B cell (primary cell): ENCODE measurements at regions not wholly inside any gene's neighbourhood (a gene's known extent, or its start where the extent isn't known, plus 50 kb on each side); places are given as distances from the start of the nearest gene placed in this dataset.

Experiments
- ATAC-seq: fragments of 200-7000 bp; cut with Tn5 transposase; one replicate; pipeline ENCODE4 v1.10.0; 2021; ENCODE audit warnings: low read depth, mild to moderate bottlenecking, moderate number of reproducible peaks, moderate library complexity
- CTCF ChIA-PET: fragments of 350-600 bp; sonication (Branson Sonifier 250); formaldehyde crosslinking; loops from one replicate; lab custom pipeline; 2021; ENCODE audit warnings: antibody characterized with exemption, inconsistent platforms; lab: Charles Lee
- POLR2A ChIA-PET: fragments of 350-600 bp; sonication (Branson Sonifier 250); formaldehyde crosslinking; loops from one replicate; lab custom pipeline; 2021; ENCODE audit warnings: antibody characterized with exemption; lab: Charles Lee
- DNase-seq: peaks from one replicate; pipeline ENCODE4 v3.0.0; 2013
- H2AFZ ChIP-seq: 2 replicates; pipeline ENCODE4 v1.6.1; 2012; ENCODE audit warnings: mild to moderate bottlenecking, low read depth, low read length; ENCODE audit not compliant: insufficient read depth, poor library complexity, severe bottlenecking
- H3K27ac ChIP-seq, 2 donors: 1 replicate in 1 of 2; 2 replicates in 1 of 2; pipeline ENCODE4 v1.5.1; 2012 to 2013; ENCODE audit warnings: low read length in 2 of 2, mild to moderate bottlenecking in 2 of 2, moderate library complexity in 1 of 2
- H3K27me3 ChIP-seq, 4 experiments: fragments of 200-600 bp in 1 of 4; sonication (generic) in 1 of 4; replicated peaks in 1 of 4; 1 replicate in 2 of 4; 2 replicates in 2 of 4; pipeline versions ENCODE4 v1.6.1 to v1.7.0; 2013 to 2016; ENCODE audit warnings: low read length in 3 of 4, mild to moderate bottlenecking in 2 of 4, mixed read lengths in 1 of 4, moderate library complexity in 1 of 4; ENCODE audit not compliant: insufficient read depth in 4 of 4, control insufficient read depth in 3 of 4; ENCODE audit errors: control extremely low read depth in 1 of 4
- H3K36me3 ChIP-seq, 2 experiments: replicated peaks in 1 of 2; 1 replicate in 1 of 2; 2 replicates in 1 of 2; pipeline versions ENCODE4 v1.6.1 to v1.7.1; 2013; ENCODE audit warnings: low read length in 1 of 2; ENCODE audit not compliant: insufficient read depth in 2 of 2, control insufficient read depth in 1 of 2; ENCODE audit errors: control extremely low read depth in 1 of 2, extremely low read depth in 1 of 2
- H3K4me1 ChIP-seq, 2 donors: fragments of 200-600 bp in 1 of 2; sonication (generic) in 1 of 2; 1 replicate in 1 of 2; 2 replicates in 1 of 2; pipeline versions ENCODE4 v1.5.1 to v1.6.1; 2013 to 2017; ENCODE audit warnings: low read length in 2 of 2; ENCODE audit not compliant: control insufficient read depth in 2 of 2, insufficient read depth in 2 of 2
- H3K4me2 ChIP-seq: replicated peaks from 2 replicates; pipeline ENCODE3; 2012; ENCODE audit warnings: mild to moderate bottlenecking, low read depth, low read length; ENCODE audit not compliant: poor library complexity, severe bottlenecking
- H3K4me3 ChIP-seq, 5 experiments: fragments of 200-600 bp in 1 of 5; sonication (generic) in 1 of 5; 1 replicate in 3 of 5; 2 replicates in 2 of 5; pipeline versions ENCODE4 v1.5.1 to v1.7.0; 2011 to 2016; ENCODE audit warnings: low read length in 4 of 5, mild to moderate bottlenecking in 4 of 5, low read depth in 2 of 5, control low read depth in 1 of 5, moderate library complexity in 1 of 5; ENCODE audit not compliant: insufficient read depth in 1 of 5; ENCODE audit errors: control extremely low read depth in 1 of 5, extremely low read depth in 1 of 5
- H3K79me2 ChIP-seq: fragments of 200-600 bp; sonication (generic); one replicate; pipeline ENCODE4 v1.6.0; 2016; ENCODE audit warnings: low read length; ENCODE audit not compliant: control insufficient read depth, insufficient read depth
- H3K9ac ChIP-seq: fragments of 200-600 bp; sonication (generic); 2 replicates; pipeline ENCODE4 v1.6.1; 2017; ENCODE audit warnings: mild to moderate bottlenecking, low read length, moderate library complexity
- H3K9me3 ChIP-seq, 3 donors: one replicate each; pipeline versions ENCODE4 v1.6.1 to v1.7.1; 2013; ENCODE audit warnings: low read length in 2 of 3; ENCODE audit not compliant: control insufficient read depth in 2 of 3, insufficient read depth in 1 of 3; ENCODE audit errors: control extremely low read depth in 1 of 3
- H4K20me1 ChIP-seq: 2 replicates; pipeline ENCODE4 v1.6.0; 2012; ENCODE audit warnings: mild to moderate bottlenecking, low read length; ENCODE audit not compliant: insufficient read depth, control insufficient read depth, poor library complexity, severe bottlenecking
- H3K27ac Mint-ChIP-seq: one replicate; pipeline ENCODE4 v1.8.0; 2021; ENCODE audit warnings: mixed read lengths
- H3K27me3 Mint-ChIP-seq: one replicate; pipeline ENCODE4 v1.8.0; 2021; ENCODE audit warnings: mixed read lengths
- H3K4me1 Mint-ChIP-seq: one replicate; pipeline ENCODE4 v1.8.0; 2021; ENCODE audit warnings: mixed read lengths
- H3K4me3 Mint-ChIP-seq: one replicate; pipeline ENCODE4 v1.8.0; 2021; ENCODE audit warnings: mixed read lengths
- H3K9me3 Mint-ChIP-seq: one replicate; pipeline ENCODE4 v1.8.0; 2022; ENCODE audit warnings: mixed read lengths; ENCODE audit not compliant: insufficient read depth
- EZH2 ChIP-seq: IDR thresholded peaks from 2 replicates; pipeline ENCODE4 v1.6.1; 2012; ENCODE audit warnings: borderline replicate concordance, low read depth, mild to moderate bottlenecking, moderate library complexity, low read length; ENCODE audit not compliant: insufficient read depth, poor library complexity, severe bottlenecking
- WGBS: methylation state at CpG from one replicate; pipeline ENCODE4 v1.1.5; 2013; ENCODE audit warnings: missing lambda C conversion rate; ENCODE audit not compliant: insufficient coverage; 5-methylcytosine and 5-hydroxymethylcytosine counted together
- intact Hi-C: fragments of 100-400 bp; cut with micrococcal nuclease; formaldehyde crosslinking; loops from one replicate; pipeline ENCODE4 v1.10.0; 2022
- TF ChIP-seq, protein P1 (sequence below): fragments of 200-600 bp; IDR thresholded peaks from one replicate; pipeline ENCODE4 v1.8.0; 2022; ENCODE audit warnings: antibody characterized with exemption, mild to moderate bottlenecking

DNA sequence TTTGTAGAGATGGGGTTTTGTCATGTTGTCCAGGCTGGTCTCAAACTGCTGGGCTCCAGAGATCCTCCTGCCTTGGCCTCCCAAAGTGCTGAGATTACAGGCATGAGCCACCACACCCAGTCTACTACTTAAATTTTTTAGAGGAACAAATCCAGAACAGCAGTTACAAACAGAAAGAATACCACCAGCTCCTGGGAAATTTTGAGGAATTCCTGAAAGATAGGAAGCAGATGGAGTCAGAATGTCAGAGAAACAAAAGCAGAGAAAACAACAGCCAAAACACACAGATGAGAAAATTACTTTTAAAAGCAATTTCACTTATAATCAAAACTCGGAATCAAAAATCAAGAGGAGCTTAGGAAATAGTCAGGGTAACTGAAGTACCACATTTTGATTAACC is 543.3 kb upstream of the MARCKS start:
- ChIA-PET CTCF (no interaction called here), POLR2A (no interaction called here)
- Mint-ChIP-seq H3K27me3 (no peaks in the 10 kb centered on the region), H3K9me3 (no peaks in the 10 kb centered on the region), H3K4me1 (no peaks in the 10 kb centered on the region), H3K4me3 (no peak overlapping the region), H3K27ac (no peak overlapping the region)
- Histone ChIP-seq H3K9ac (no peak overlapping the region), H3K36me3 (no peaks in the 10 kb centered on the region), H3K27me3 (no peaks in the 10 kb centered on the region), H3K4me3 (no peak overlapping the region), H3K4me2 (no peak overlapping the region), H3K9me3 (no peaks in the 10 kb centered on the region), H3K27ac (no peak overlapping the region), H3K79me2 (no peaks in the 10 kb centered on the region), H2AFZ (no peak overlapping the region), H4K20me1 (no peaks in the 10 kb centered on the region), H3K4me1 (no peaks in the 10 kb centered on the region)
- no CpG with 5 or more reads among the region's 1 CpG for WGBS
- TF ChIP-seq EZH2 = no peak
- TF ChIP-seq, protein P1, sequence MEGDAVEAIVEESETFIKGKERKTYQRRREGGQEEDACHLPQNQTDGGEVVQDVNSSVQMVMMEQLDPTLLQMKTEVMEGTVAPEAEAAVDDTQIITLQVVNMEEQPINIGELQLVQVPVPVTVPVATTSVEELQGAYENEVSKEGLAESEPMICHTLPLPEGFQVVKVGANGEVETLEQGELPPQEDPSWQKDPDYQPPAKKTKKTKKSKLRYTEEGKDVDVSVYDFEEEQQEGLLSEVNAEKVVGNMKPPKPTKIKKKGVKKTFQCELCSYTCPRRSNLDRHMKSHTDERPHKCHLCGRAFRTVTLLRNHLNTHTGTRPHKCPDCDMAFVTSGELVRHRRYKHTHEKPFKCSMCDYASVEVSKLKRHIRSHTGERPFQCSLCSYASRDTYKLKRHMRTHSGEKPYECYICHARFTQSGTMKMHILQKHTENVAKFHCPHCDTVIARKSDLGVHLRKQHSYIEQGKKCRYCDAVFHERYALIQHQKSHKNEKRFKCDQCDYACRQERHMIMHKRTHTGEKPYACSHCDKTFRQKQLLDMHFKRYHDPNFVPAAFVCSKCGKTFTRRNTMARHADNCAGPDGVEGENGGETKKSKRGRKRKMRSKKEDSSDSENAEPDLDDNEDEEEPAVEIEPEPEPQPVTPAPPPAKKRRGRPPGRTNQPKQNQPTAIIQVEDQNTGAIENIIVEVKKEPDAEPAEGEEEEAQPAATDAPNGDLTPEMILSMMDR = no peak
- no peak for DNase-seq
- intact Hi-C loops = no loop called here
- ATAC-seq = no peak

DNA sequence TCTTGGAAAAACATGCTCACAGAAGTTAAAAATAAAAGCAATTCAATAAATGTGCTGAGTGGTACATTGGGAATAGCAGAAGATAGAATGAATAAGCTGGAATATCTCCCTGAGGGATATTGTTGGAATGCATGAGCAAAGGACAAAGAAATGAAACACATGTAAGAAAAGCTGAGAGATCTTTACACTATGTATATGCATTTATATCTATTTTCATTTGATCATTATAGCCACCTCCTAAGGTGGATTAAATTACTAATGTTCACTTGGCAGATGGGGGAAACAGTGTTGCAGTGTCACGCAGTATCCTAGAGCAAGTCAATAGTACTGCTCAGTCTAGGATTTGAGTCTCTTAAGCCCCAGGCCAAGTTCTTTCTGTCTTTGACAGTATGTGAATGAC is 542.0 kb upstream of the MARCKS start:
- ATAC-seq (no peak), DNase-seq (no peak)
- POLR2A ChIA-PET = no interaction called here
- H3K9me3 Mint-ChIP-seq = no peaks in the 10 kb centered on the region
- Histone ChIP-seq H3K4me2 (no peak overlapping the region), H3K27me3 (no peaks in the 10 kb centered on the region), H3K27ac (no peak overlapping the region), H3K4me1 (no peaks in the 10 kb centered on the region), H3K36me3 (no peaks in the 10 kb centered on the region), H3K4me3 (no peak overlapping the region), H3K9ac (no peak overlapping the region), H4K20me1 (no peaks in the 10 kb centered on the region), H3K79me2 (no peaks in the 10 kb centered on the region), H2AFZ (no peak overlapping the region), H3K9me3 (no peaks in the 10 kb centered on the region)
- WGBS = 100% methylated on average over 1 of the region's 1 CpG
- no peak overlapping the region for H3K4me3 Mint-ChIP-seq
- TF ChIP-seq, protein P1 = no peak
- no peak for TF ChIP-seq EZH2
- CTCF ChIA-PET = interaction anchor here (1.8 kb wide), 1 partner anchor 9 kb away, joined by 5 read pairs; no protein-coding TSS in a partner anchor
- no peak overlapping the region for H3K27ac Mint-ChIP-seq
- intact Hi-C loops = no loop called here
- H3K4me1 Mint-ChIP-seq = no peaks in the 10 kb centered on the region
- no peaks in the 10 kb centered on the region for H3K27me3 Mint-ChIP-seq
